ENCODE measurements at regions not wholly inside any gene's neighbourhood (a gene's known extent, or its start where the extent isn't known, plus 50 kb on each side); places are given as distances from the start of the nearest gene placed in this dataset.

DNA sequence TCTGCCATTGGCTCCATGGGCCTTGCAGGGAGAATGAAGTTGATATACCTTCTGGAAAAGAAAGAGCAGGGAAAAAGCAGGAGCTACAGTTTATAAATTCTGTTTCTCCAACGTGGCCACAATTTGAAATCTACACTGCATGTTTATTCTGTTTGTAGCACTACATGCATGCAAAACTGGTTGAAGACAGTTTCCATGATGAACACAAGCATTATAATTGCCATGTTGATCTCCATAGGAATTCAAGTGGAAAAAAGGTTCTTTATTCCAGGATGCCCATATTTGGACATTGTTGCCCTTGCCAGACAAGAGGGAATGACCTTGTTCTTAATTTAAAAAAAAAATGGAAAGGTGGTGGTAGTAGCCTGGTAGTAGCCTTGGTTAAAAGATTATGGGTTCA is 69.2 kb upstream of the PALM2AKAP2 start:
- peaks cover 10% of the 10 kb centered on the region for H3K27me3 Mint-ChIP-seq (ENCODE audit: unreplicated experiment)
- TF ChIP-seq, protein P1, sequence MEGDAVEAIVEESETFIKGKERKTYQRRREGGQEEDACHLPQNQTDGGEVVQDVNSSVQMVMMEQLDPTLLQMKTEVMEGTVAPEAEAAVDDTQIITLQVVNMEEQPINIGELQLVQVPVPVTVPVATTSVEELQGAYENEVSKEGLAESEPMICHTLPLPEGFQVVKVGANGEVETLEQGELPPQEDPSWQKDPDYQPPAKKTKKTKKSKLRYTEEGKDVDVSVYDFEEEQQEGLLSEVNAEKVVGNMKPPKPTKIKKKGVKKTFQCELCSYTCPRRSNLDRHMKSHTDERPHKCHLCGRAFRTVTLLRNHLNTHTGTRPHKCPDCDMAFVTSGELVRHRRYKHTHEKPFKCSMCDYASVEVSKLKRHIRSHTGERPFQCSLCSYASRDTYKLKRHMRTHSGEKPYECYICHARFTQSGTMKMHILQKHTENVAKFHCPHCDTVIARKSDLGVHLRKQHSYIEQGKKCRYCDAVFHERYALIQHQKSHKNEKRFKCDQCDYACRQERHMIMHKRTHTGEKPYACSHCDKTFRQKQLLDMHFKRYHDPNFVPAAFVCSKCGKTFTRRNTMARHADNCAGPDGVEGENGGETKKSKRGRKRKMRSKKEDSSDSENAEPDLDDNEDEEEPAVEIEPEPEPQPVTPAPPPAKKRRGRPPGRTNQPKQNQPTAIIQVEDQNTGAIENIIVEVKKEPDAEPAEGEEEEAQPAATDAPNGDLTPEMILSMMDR (IDR thresholded peaks at IDR 0.05): no peak
- no peaks in the 10 kb centered on the region for H3K9me3 Mint-ChIP-seq (ENCODE audit: unreplicated experiment)
- no peak for DNase-seq (ENCODE audit: extremely low spot score, unreplicated experiment)
- H3K27ac Mint-ChIP-seq (ENCODE audit: unreplicated experiment): no peak overlapping the region
- no peak overlapping the region for H3K4me3 Mint-ChIP-seq (ENCODE audit: unreplicated experiment)
- H3K4me1 Mint-ChIP-seq (ENCODE audit: unreplicated experiment): peaks cover 16% of the 10 kb centered on the region
- H3K36me3 Mint-ChIP-seq (ENCODE audit: unreplicated experiment): no peaks in the 10 kb centered on the region

DNA sequence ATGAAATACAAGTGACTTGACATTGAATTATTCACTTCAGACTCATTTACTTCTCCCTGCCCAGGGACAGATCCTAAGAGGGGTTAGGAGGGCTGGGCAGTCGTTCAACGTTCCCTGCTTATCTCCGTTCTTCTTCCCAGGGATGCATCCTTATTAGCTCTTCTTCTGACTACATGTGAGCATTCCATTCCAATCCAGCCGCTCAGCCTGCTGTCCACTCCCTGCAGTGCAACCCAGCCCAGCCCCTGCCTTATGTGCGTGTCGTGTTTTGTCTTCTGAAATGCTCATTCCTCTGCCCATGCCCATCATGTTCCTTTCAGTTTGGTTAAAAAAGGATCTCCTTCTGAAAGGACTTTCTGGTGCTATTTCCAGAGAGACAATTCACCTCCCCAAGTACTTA is 64.7 kb upstream of the PALM2AKAP2 start:
- Mint-ChIP-seq H3K9me3 (ENCODE audit: unreplicated experiment) (no peaks in the 10 kb centered on the region), H3K4me3 (ENCODE audit: unreplicated experiment) (no peak overlapping the region), H3K4me1 (ENCODE audit: unreplicated experiment) (peaks cover 4% of the 10 kb centered on the region), H3K27ac (ENCODE audit: unreplicated experiment) (no peak overlapping the region), H3K27me3 (ENCODE audit: unreplicated experiment) (peaks cover 6% of the 10 kb centered on the region), H3K36me3 (ENCODE audit: unreplicated experiment) (no peaks in the 10 kb centered on the region)
- no peak for DNase-seq (ENCODE audit: extremely low spot score, unreplicated experiment)
- TF ChIP-seq, protein P1 (IDR thresholded peaks at IDR 0.05): no peak

DNA sequence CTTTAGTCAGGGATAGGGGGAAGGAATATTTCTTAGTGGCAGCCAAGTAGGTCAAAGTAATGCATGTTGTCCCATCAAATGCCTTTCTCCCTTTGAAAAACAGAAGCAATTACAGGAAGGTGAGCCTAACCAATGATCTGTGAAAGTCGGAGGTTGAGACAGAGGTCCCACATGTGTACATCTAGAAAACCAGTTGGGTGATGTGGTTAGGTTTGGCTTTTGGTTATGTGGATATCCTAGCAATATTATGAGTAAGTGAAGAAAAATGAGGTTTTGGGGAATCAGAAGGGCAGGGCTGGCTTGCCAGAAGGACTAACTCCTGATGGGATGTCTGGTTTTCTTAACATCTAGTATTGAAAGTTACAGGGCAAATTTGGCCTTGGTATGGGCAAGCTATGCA is 63.4 kb upstream of the PALM2AKAP2 start:
- no peak overlapping the region for H3K4me3 Mint-ChIP-seq (ENCODE audit: unreplicated experiment)
- peaks cover 7% of the 10 kb centered on the region for H3K4me1 Mint-ChIP-seq (ENCODE audit: unreplicated experiment)
- no peaks in the 10 kb centered on the region for H3K9me3 Mint-ChIP-seq (ENCODE audit: unreplicated experiment)
- peaks cover 6% of the 10 kb centered on the region for H3K27me3 Mint-ChIP-seq (ENCODE audit: unreplicated experiment)
- H3K36me3 Mint-ChIP-seq (ENCODE audit: unreplicated experiment): no peaks in the 10 kb centered on the region
- H3K27ac Mint-ChIP-seq (ENCODE audit: unreplicated experiment): no peak overlapping the region
- TF ChIP-seq, protein P1 (IDR thresholded peaks at IDR 0.05): no peak
- no peak for DNase-seq (ENCODE audit: extremely low spot score, unreplicated experiment)

DNA sequence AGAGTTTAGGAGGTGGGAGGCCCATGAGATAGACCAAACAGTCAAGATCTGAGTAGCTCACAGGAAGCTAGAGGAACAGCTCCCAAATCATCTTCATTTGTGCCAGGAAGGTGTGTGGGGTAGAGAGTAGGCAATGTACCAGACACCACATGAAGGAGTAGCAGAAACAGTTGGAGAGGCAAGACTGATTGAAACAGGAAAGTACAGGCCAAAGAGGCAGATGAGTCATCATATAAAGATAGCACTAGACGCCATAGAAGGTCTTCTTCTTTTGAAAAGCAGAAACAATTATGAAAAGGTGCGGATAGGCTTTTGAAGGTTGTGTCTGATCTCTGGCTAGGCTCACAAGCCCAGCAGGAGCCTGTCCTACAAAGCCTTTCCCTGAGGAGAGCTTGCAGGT is 62.7 kb upstream of the PALM2AKAP2 start:
- Mint-ChIP-seq H3K9me3 (ENCODE audit: unreplicated experiment) (no peaks in the 10 kb centered on the region), H3K36me3 (ENCODE audit: unreplicated experiment) (no peaks in the 10 kb centered on the region), H3K27me3 (ENCODE audit: unreplicated experiment) (peaks cover 6% of the 10 kb centered on the region), H3K4me3 (ENCODE audit: unreplicated experiment) (no peak overlapping the region), H3K27ac (ENCODE audit: unreplicated experiment) (no peak overlapping the region), H3K4me1 (ENCODE audit: unreplicated experiment) (peaks cover 7% of the 10 kb centered on the region)
- DNase-seq (ENCODE audit: extremely low spot score, unreplicated experiment): no peak
- TF ChIP-seq, protein P1 (IDR thresholded peaks at IDR 0.05): no peak

DNA sequence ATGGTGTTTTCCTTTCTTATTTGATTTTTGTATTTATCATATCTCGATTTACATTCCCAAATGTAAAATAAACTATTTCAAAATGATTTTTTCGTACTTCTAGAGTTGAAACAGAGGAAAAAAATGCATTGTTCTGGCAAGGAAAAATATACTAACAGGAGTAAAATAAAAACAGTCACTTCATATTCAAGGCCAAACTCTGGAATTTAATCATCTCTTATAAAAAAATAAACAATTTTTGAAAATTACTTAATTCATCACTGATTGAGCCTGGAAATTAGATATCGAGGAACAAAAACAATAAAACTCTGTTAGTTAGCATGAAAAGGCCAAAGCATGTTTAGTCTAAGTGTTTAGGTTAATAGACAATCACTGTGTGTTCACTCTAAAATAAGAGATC is 61.1 kb upstream of the PALM2AKAP2 start:
- TF ChIP-seq, protein P1 (IDR thresholded peaks at IDR 0.05): no peak
- H3K27me3 Mint-ChIP-seq (ENCODE audit: unreplicated experiment): peaks cover 6% of the 10 kb centered on the region

More for the DNA sequence above, 61.1 kb upstream of the PALM2AKAP2 start:
- Mint-ChIP-seq H3K36me3 (ENCODE audit: unreplicated experiment) (no peaks in the 10 kb centered on the region), H3K27ac (ENCODE audit: unreplicated experiment) (no peak overlapping the region), H3K4me1 (ENCODE audit: unreplicated experiment) (peaks cover 7% of the 10 kb centered on the region), H3K9me3 (ENCODE audit: unreplicated experiment) (no peaks in the 10 kb centered on the region), H3K4me3 (ENCODE audit: unreplicated experiment) (no peak overlapping the region)
- DNase-seq (ENCODE audit: extremely low spot score, unreplicated experiment): no peak
